NAMALWA (cell line): ENCODE measurements at regions not wholly inside any gene's neighbourhood (a gene's known extent, or its start where the extent isn't known, plus 50 kb on each side); places are given as distances from the start of the nearest gene placed in this dataset.

Experiments used
- DNase-seq: peaks from one replicate; pipeline ENCODE4 v3.0.0-alpha.2; 2015; ENCODE audit warnings: low spot score

- DNase-seq = no peak
Measured at GRCh38 chr7:25395976-25396375, 167.7 kb upstream of the NPVF start.

- no peak for DNase-seq
Measured at GRCh38 chr7:25396668-25397067, 168.4 kb upstream of the NPVF start.

GRCh38 chr7:25398418-25398817 is 170.1 kb upstream of the NPVF start:
- DNase-seq = no peak

GRCh38 chr7:25399000-25399750 is 170.9 kb upstream of the NPVF start:
- no peak for DNase-seq

DNA sequence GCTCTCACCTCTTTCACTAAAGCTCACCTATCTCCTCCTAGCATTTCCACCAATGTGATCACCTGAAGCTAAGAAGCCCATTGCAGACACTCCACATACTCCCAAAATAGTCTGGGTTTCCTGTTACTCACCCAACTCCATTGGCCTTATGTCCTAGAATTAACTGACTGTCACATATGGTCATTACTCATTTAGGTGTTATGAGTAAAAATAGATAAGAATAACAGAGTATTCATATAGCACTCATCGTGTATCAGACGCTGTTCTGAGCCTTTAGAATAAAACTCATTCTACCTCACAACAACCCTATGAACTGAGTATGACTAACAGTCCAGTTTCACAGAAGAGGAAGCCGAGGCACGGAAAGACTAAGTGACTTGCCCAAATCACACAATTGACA is 174.2 kb upstream of the NPVF start:
- no peak for DNase-seq

- DNase-seq = no peak
Measured at GRCh38 chr7:25405736-25406135, 177.4 kb upstream of the NPVF start.

GRCh38 chr7:25407053-25407452 is 178.8 kb upstream of the NPVF start:
- DNase-seq = no peak

DNA sequence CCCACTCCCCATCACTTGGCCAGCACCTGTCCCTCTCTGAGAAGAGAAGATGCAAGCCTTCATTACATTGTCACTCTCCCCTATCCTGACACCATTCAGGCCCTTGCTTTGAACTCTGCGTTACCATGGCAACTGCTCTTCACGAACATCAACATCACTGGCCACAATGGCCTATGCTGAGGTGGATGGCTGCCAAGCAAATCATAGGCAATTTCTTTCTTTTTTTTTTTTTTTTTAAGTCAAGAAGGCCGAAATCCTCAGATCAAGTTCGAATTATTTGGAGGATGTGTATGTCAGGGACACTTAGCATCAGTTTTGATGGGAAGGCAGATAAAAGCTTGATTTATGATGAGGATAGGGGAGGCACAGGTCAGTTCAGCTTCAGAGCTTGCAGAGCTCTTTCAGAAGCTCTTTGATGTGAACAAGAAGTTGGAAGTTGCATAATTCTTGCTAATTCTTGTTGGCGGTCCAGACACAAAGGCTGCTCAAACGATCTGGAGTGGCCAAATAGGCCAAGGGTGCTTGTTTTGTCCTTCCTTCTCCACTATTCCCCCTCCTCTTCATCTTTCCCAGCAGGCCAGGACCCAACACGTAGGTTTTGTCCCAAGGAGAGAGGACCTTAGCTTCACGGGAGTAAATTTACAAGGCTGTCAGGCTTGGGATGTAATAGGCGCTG is 179.9 kb upstream of the NPVF start:
- DNase-seq = no peak

DNA sequence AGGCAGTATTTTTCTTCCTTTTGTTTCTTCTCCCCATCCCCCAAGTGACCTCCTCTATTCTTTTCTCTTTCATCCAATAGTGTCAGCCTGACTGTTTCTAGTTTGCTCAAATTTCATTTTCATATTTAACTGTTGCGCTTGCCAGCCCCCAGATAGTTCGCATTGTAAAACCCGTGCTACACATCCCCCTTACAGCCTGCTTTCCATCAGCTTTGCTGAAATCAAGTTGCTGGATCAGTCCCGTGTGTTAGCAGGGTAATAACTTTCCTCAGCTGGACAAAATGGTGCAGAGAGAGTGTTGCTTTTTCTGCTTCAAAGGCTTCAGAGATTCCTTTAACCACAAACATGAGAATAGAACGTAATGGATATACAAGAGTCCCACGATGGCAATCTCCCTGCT is 180.6 kb upstream of the NPVF start:
- no peak for DNase-seq

- no peak for DNase-seq
Measured at GRCh38 chr7:25409897-25410636, 181.8 kb upstream of the NPVF start.

- DNase-seq = no peak
Measured at GRCh38 chr7:25420771-25421170, 192.5 kb upstream of the NPVF start.

GRCh38 chr7:25424113-25424512 is 195.8 kb upstream of the NPVF start:
- DNase-seq = no peak

GRCh38 chr7:25424855-25425254 is 196.6 kb upstream of the NPVF start:
- no peak for DNase-seq

DNA sequence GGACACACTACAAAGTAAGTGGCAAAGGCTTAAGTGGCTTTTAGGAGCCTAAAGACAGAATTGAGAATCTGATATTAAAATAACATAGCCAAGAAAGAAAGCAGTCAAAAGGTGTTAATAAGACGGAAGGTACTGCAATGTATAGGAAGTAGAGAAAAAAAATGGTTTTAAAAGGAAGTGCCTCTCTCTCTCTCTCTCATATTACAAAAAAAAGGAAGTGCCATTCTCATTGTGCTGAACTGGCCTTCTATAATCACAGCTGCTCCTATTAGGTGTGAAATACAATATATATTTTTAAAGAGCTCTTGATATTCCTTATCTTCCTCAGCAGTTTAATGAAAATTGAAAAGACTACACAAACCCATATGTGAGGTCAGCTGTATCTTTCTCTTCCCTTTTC is 199.4 kb upstream of the NPVF start:
- peak; percentile 28 for DNase-seq

- DNase-seq = no peak
Measured at GRCh38 chr7:25429731-25430130, 201.4 kb upstream of the NPVF start.

DNA sequence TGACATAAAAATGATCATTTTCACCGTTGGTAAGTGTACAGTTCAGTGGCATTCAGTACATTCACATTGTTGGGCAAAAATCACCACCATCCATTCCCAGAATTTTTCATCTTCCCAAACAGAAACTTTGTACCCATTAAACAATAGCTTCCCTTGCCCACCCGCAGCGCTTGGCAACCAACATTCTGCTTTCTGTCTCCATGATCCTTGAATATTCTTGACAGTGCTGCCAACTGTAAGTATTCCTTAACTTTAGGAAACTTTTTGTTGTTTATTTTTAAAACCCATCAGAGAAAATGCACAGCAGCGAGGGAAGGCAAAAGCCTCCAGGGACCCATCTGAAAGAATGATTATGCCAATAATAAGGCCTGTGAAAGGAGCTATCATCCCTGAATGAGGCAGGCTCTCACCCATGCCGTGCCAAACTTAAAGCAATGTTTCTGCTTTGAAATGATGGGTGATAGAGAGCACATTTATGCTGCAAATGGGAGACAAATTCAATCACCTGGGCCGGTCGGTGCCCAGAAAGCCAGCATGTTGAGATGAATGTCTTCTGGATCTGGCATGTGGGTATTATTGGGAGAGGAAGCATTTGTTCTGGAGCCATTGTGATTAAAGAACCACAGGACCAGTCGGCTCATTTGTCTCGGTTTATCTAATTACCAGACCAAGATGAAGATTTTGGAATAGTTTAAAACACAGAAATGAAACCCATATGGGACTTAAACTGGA is 202.1 kb upstream of the NPVF start:
- no peak for DNase-seq

GRCh38 chr7:25431956-25432450 is 203.7 kb upstream of the NPVF start:
- DNase-seq = no peak

- no peak for DNase-seq
Measured at GRCh38 chr7:25432807-25433206, 204.5 kb upstream of the NPVF start.

GRCh38 chr7:25436413-25436812 is 208.1 kb upstream of the NPVF start:
- DNase-seq = no peak

GRCh38 chr7:25437308-25437707 is 209.0 kb upstream of the NPVF start:
- no peak for DNase-seq

GRCh38 chr7:25444991-25445390 is 216.7 kb upstream of the NPVF start:
- no peak for DNase-seq

GRCh38 chr7:25448301-25448700 is 220.0 kb upstream of the NPVF start:
- DNase-seq = no peak
